ENCODE measurements at regions not wholly inside any gene's neighbourhood (a gene's known extent, or its start where the extent isn't known, plus 50 kb on each side); places are given as distances from the start of the nearest gene placed in this dataset.

GRCh38 chr4:155007660-155008176 lies 200.7 kb upstream of the NPY2R start (continued):
- TF ChIP-seq ATF3 (IDR thresholded peaks at IDR 0.05) (0 out of 2 replicates have a peak, but pooled peaks have one; percentile 20), ATF3 (CRISPR knock-in tag; conservative IDR thresholded peaks at IDR 0.05) (no peak), FOXM1 (IDR thresholded peaks at IDR 0.05; ENCODE audit: low read depth) (no peak), FOXM1 (CRISPR knock-in tag; IDR thresholded peaks at IDR 0.05; ENCODE audit: low read depth) (no peak)

- intact Hi-C loops (cut with micrococcal nuclease): no loop called here
- no TSS peak for BruUV-seq (replicated peaks)
- CTCF ChIA-PET (ENCODE audit: low intra/inter-chr PET ratio): no interaction called here
- Histone ChIP-seq H3K4me3 (no peak overlapping the region), H3K4me1 (replicated peaks in 1 of 2; ENCODE audit: control insufficient read depth in 2 of 2, insufficient read depth in 2 of 2, low read length in 2 of 2) (no peaks in the 10 kb centered on the region; a peak in 1 of 5 replicates), H3K79me2 (ENCODE audit: control insufficient read depth, insufficient read depth, low read length) (no peaks in the 10 kb centered on the region), H4K20me1 (replicated peaks; ENCODE audit: control insufficient read depth, insufficient read depth, low read length) (no peaks in the 10 kb centered on the region), H3K4me2 (ENCODE audit: insufficient read depth, low read length) (no peak overlapping the region), H2AFZ (ENCODE audit: low read depth, low read length) (no peak overlapping the region), H3K27ac (ENCODE audit: extremely low read depth, low read depth, low read length) (no peak overlapping the region), H3K36me3 (ENCODE audit: control insufficient read depth, insufficient read depth, low read length) (no peaks in the 10 kb centered on the region), H3K27me3 (ENCODE audit: control insufficient read depth in 2 of 2, insufficient read depth in 2 of 2, low read length in 2 of 2) (no peaks in the 10 kb centered on the region), H3K9ac (ENCODE audit: insufficient read depth in 1 of 2, low read depth in 2 of 2, low read length in 2 of 2) (no peak overlapping the region), H3K9me3 (replicated peaks; ENCODE audit: control insufficient read depth, insufficient read depth, low read depth, low read length) (no peaks in the 10 kb centered on the region; the same call in 1 of the 2 replicates), H3K9me1 (ENCODE audit: control insufficient read depth, insufficient read depth, low read length) (no peaks in the 10 kb centered on the region)
- TF ChIP-seq CEBPG (CRISPR knock-in tag; IDR thresholded peaks at IDR 0.05): no peak
- peak in 1 of 2 experiments; percentile 21; a peak in 1 of 4 replicates for TF ChIP-seq CEBPG (tag; conservative IDR thresholded peaks at IDR 0.05 in 1 of 2, IDR thresholded peaks at IDR 0.05 in 1 of 2)
- TF ChIP-seq BRF2 (IDR thresholded peaks at IDR 0.05; ENCODE audit: borderline replicate concordance, insufficient read depth, insufficient read length): no peak
- DNase-seq (ENCODE audit: extremely low read depth in 1 of 4, low spot score in 3 of 4) (no peak), FAIRE-seq (no peak), ATAC-seq (no peak)
- WGBS (ENCODE audit: insufficient coverage, low coverage, missing lambda C conversion rate): 0% methylated on average over 2 of the region's 2 CpGs
- in situ Hi-C loops (cut with MboI): no loop called here
- POLR2A ChIA-PET: no interaction called here
Measured at GRCh38 chr4:155008389-155008788, 200.0 kb upstream of the NPY2R start.

Data from K562 (cell line).